Omental fat pad (tissue), 3 donors: ENCODE measurements at regions not wholly inside any gene's neighbourhood (a gene's known extent, or its start where the extent isn't known, plus 50 kb on each side); places are given as distances from the start of the nearest gene placed in this dataset.
"Not testable (repeated sequence)": the region's sequence is repeated elsewhere in the genome, so short reads cannot be mapped to it uniquely, and the experiment has no call there.

Source experiments
- ATAC-seq: fragments of 150-250 bp; one replicate; pipeline ENCODE4 v1.9.1; 2016; ENCODE audit warnings: mild to moderate bottlenecking, moderate library complexity; ENCODE audit not compliant: low FRiP score
- DNase-seq: peaks from one replicate; pipeline ENCODE4 v3.0.0-alpha.2; 2019; ENCODE audit warnings: low spot score
- CTCF ChIP-seq, 3 donors: fragments of 450-650 bp; IDR thresholded peaks; one replicate each; pipeline ENCODE4 v1.5.1; 2016 to 2017; ENCODE audit warnings: antibody characterized with exemption in 3 of 3, mild to moderate bottlenecking in 3 of 3, moderate library complexity in 2 of 3

- no peak for TF ChIP-seq CTCF (IDR thresholded peaks at IDR 0.05)
- no peak for DNase-seq
- ATAC-seq = no peak
Observed at GRCh38 chr12:85424581-85425348, 144.7 kb downstream of the ALX1 start.

DNA sequence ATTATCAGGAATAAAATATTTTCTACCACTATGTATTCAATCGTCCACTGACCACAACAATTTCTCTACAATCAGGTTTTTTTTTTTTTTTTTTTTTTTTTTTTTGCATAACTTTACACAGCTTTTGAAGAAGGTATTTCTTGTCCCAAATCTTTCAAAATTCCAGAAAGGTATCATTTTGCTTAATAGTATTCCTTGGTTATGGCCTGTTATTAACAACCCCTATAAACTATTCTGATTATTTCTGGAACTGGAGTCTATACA is 145.3 kb downstream of the ALX1 start:
- no peak for TF ChIP-seq CTCF (IDR thresholded peaks at IDR 0.05)
- DNase-seq (no peak), ATAC-seq (no peak)

DNA sequence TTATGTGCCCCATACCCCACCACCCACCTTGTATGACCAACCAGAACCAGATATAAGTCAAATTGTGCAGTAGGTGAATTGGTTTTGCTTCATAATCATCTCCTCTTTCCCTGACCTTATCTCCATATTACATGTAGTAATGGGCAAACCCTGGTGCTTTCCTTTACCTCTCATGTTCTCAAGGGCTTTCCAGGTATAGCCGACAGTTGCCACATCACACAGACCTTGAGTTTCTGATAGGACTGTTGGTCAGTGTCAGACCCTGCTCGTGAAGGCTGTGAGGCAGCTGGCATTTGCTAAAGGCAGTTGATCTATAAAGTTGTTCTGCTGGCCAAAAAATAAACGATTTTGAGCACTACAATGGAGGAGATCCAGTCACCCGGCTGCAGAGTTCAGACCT is 145.9 kb downstream of the ALX1 start:
- no peak for ATAC-seq
- DNase-seq = no peak
- no peak for TF ChIP-seq CTCF (IDR thresholded peaks at IDR 0.05)

DNA sequence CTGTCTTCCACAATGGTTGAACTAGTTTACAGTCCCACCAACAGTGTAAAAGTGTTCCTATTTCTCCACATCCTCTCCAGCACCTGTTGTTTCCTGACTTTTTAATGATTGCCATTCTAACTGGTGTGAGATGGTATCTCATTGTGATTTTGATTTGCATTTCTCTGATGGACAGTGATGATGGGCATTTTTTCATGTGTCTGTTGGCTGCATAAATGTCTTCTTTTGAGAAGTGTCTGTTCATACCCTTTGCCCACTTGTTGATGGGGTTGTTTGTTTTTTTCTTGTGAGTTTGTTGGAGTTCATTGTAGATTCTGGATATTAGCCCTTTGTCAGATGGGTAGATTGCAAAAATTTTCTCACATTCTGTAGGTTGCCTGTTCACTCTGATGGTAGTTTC is 153.1 kb downstream of the ALX1 start:
- not testable (repeated sequence) for ATAC-seq, DNase-seq

- ATAC-seq = no peak
- no peak for TF ChIP-seq CTCF (IDR thresholded peaks at IDR 0.05)
- no peak for DNase-seq
Observed at GRCh38 chr12:85440271-85440670, 160.3 kb downstream of the ALX1 start.

DNA sequence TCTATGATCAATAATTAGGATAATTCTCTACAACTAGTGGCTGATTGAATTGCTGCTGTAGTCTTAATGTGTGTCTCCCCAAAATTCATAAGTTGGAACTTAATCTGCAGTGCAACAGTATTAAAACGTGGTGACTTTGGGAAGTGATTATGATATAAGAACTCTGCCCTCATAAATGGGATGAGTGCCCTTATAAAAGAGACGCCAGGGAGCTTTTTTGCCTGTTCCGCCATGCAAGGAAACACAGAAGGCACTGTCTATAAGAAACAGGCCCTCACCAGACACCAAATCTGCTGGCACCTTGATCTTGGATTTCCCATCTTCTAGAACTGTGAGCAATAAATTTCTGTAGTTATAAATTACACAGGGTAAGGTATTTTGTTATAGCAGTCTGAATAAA is 161.0 kb downstream of the ALX1 start:
- TF ChIP-seq CTCF (IDR thresholded peaks at IDR 0.05) = no peak
- no peak for DNase-seq
- ATAC-seq = no peak

GRCh38 chr12:85441741-85442140 is 161.7 kb downstream of the ALX1 start:
- no peak for ATAC-seq
- no peak for TF ChIP-seq CTCF (IDR thresholded peaks at IDR 0.05)
- no peak for DNase-seq
